ENCODE measurements at regions not wholly inside any gene's neighbourhood (a gene's known extent, or its start where the extent isn't known, plus 50 kb on each side); places are given as distances from the start of the nearest gene placed in this dataset.

DNA sequence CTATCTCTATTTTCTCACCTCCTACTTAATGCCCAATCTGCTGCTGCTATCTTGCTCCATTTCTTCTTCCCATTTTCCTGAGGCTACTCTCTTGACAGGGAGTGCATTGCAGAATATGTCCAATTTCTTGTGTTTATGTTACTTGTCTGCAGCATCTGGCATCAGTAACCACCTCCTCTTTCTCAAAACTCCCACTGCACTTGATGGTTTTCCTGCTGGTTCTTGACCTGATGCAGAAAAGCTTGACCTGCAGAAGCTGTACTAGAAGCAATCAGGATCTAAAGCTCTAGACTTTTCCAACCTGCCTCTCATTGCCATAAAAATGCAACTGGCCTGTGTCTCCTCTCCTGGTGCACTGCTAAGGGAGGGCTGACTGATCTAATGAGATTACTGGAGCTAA is 287.8 kb downstream of the ZEB1 start:
- TF ChIP-seq CTCF (IDR thresholded peaks at IDR 0.05) (no peak), EZH2 (IDR thresholded peaks at IDR 0.05) (no peak)
